SK-N-SH treated with all-trans-retinoic acid at 6 μM for 48 hours (cell line): ENCODE measurements at regions not wholly inside any gene's neighbourhood (a gene's known extent, or its start where the extent isn't known, plus 50 kb on each side); places are given as distances from the start of the nearest gene placed in this dataset.

Experiments used
- ATAC-seq: fragments of 200-7000 bp; cut with Tn5 transposase; 3 replicates; pipeline ENCODE4 v1.9.1; 2020; ENCODE audit warnings: mild to moderate bottlenecking, moderate library complexity
- ARNTL ChIP-seq: fragments of 450-650 bp; formaldehyde crosslinking; IDR thresholded peaks from 2 replicates; pipeline ENCODE4 v1.5.0; 2020; ENCODE audit warnings: low read depth, mild to moderate bottlenecking, moderate library complexity, borderline replicate concordance
- BACH2 ChIP-seq: fragments of 250-450 bp; sonication (Bioruptor Pico); IDR thresholded peaks from 2 replicates; pipeline ENCODE4 v1.9.0; 2021; ENCODE audit warnings: mild to moderate bottlenecking, borderline replicate concordance
- CREB5 ChIP-seq: fragments of 250-450 bp; sonication (Bioruptor Pico); IDR thresholded peaks from 2 replicates; pipeline ENCODE4 v1.5.1; 2020; ENCODE audit warnings: low read depth, mild to moderate bottlenecking, moderate library complexity
- CSDC2 ChIP-seq: fragments of 250-450 bp; sonication (Bioruptor Pico); IDR thresholded peaks from 2 replicates; pipeline ENCODE4 v1.5.0; 2020; ENCODE audit warnings: mild to moderate bottlenecking, moderate library complexity
- CSRNP3 ChIP-seq: fragments of 250-450 bp; sonication (Bioruptor Pico); IDR thresholded peaks from 2 replicates; pipeline ENCODE4 v1.5.1; 2021; ENCODE audit warnings: mild to moderate bottlenecking, moderate library complexity
- GLIS3 ChIP-seq: fragments of 250-450 bp; sonication (Bioruptor Pico); IDR thresholded peaks from 2 replicates; pipeline ENCODE4 v1.5.0; 2020; ENCODE audit warnings: mild to moderate bottlenecking, moderate library complexity
- OSR1 ChIP-seq: fragments of 250-450 bp; sonication (Bioruptor Pico); IDR thresholded peaks from 2 replicates; pipeline ENCODE4 v1.8.0; 2022; ENCODE audit warnings: moderate library complexity, mild to moderate bottlenecking, inconsistent platforms
- PATZ1 ChIP-seq: fragments of 250-450 bp; sonication (Bioruptor Pico); IDR thresholded peaks from 2 replicates; pipeline ENCODE4 v1.8.0; 2020; ENCODE audit warnings: mild to moderate bottlenecking, moderate library complexity, borderline replicate concordance
- PPARA ChIP-seq: fragments of 250-450 bp; sonication (Bioruptor Pico); IDR thresholded peaks from 2 replicates; pipeline ENCODE4 v1.5.0; 2020; ENCODE audit warnings: mild to moderate bottlenecking, borderline replicate concordance
- RARB ChIP-seq: fragments of 250-450 bp; sonication (Bioruptor Pico); IDR thresholded peaks from 2 replicates; pipeline ENCODE4 v1.8.0; 2021; ENCODE audit warnings: mild to moderate bottlenecking, moderate library complexity
- SNAI2 ChIP-seq: fragments of 250-450 bp; sonication (Bioruptor Pico); IDR thresholded peaks from 2 replicates; pipeline ENCODE4 v1.5.0; 2020; ENCODE audit warnings: mild to moderate bottlenecking, moderate library complexity
- TCF4 ChIP-seq: fragments of 250-450 bp; sonication (Bioruptor Pico); IDR thresholded peaks from 2 replicates; pipeline ENCODE4 v1.8.0; 2021; ENCODE audit warnings: mild to moderate bottlenecking, moderate library complexity, borderline replicate concordance
- TOX ChIP-seq: fragments of 250-450 bp; sonication (Bioruptor Pico); IDR thresholded peaks from 2 replicates; pipeline ENCODE4 v1.8.0; 2021; ENCODE audit warnings: mild to moderate bottlenecking, moderate library complexity, borderline replicate concordance
- TSHZ2 ChIP-seq: fragments of 250-450 bp; sonication (Bioruptor Pico); IDR thresholded peaks from 2 replicates; pipeline ENCODE4 v1.5.0; 2020; ENCODE audit warnings: mild to moderate bottlenecking, moderate library complexity
- ZFP3 ChIP-seq: fragments of 250-450 bp; sonication (Bioruptor Pico); IDR thresholded peaks from 2 replicates; pipeline ENCODE4 v1.5.0; 2020; ENCODE audit warnings: mild to moderate bottlenecking, moderate library complexity
- ZFP30 ChIP-seq: fragments of 450-650 bp; formaldehyde crosslinking; IDR thresholded peaks from 2 replicates; pipeline ENCODE4 v1.5.0; 2022; ENCODE audit warnings: mild to moderate bottlenecking, moderate library complexity
- ZNF565 ChIP-seq: fragments of 450-650 bp; formaldehyde crosslinking; conservative IDR thresholded peaks from 2 replicates; pipeline ENCODE4 v1.5.0; 2020; ENCODE audit warnings: low read depth, mild to moderate bottlenecking, moderate library complexity
- ZNF8 ChIP-seq: fragments of 450-650 bp; formaldehyde crosslinking; IDR thresholded peaks from 2 replicates; pipeline ENCODE4 v1.5.0; 2020; ENCODE audit warnings: mild to moderate bottlenecking, moderate library complexity

- no peak for TF ChIP-seq ARNTL (CRISPR knock-in tag)
- TF ChIP-seq CREB5 (CRISPR knock-in tag): no peak
- TF ChIP-seq BACH2 (CRISPR knock-in tag): no peak
- TF ChIP-seq PATZ1 (CRISPR knock-in tag): no peak
- no peak for TF ChIP-seq CSRNP3
- no peak for TF ChIP-seq ZNF565 (CRISPR knock-in tag)
- no peak for TF ChIP-seq ZFP3 (CRISPR knock-in tag)
- TF ChIP-seq TOX (CRISPR knock-in tag): no peak
- no peak for TF ChIP-seq PPARA (CRISPR knock-in tag)
- TF ChIP-seq OSR1 (CRISPR knock-in tag): no peak
- TF ChIP-seq GLIS3 (CRISPR knock-in tag): no peak
- TF ChIP-seq, all 23 proteins: peak for 0
- no peak; the same call in 2 of the 3 replicates for ATAC-seq
Measured at GRCh38 chr4:14178421-14178820, 550.9 kb upstream of the BOD1L1 start.

GRCh38 chr4:14180166-14180565 is 552.6 kb upstream of the BOD1L1 start:
- no peak for TF ChIP-seq TSHZ2 (CRISPR knock-in tag)
- no peak for ATAC-seq

- no peak for ATAC-seq
- TF ChIP-seq CREB5 (CRISPR knock-in tag) (no peak), ZFP30 (no peak), ZNF565 (CRISPR knock-in tag) (no peak), CSDC2 (CRISPR knock-in tag) (no peak), TSHZ2 (CRISPR knock-in tag) (no peak), ZNF8 (CRISPR knock-in tag) (no peak), BACH2 (CRISPR knock-in tag) (no peak), OSR1 (CRISPR knock-in tag) (no peak), CSRNP3 (no peak), PPARA (CRISPR knock-in tag) (no peak), ARNTL (CRISPR knock-in tag) (no peak), RARB (CRISPR knock-in tag) (no peak), TCF4 (CRISPR knock-in tag) (no peak), PATZ1 (CRISPR knock-in tag) (no peak), SNAI2 (CRISPR knock-in tag) (no peak), GLIS3 (CRISPR knock-in tag) (no peak)
Measured at GRCh38 chr4:14180983-14181601, 553.6 kb upstream of the BOD1L1 start.
